OCI-LY3 (cell line): ENCODE measurements at regions not wholly inside any gene's neighbourhood (a gene's known extent, or its start where the extent isn't known, plus 50 kb on each side); places are given as distances from the start of the nearest gene placed in this dataset.

Experiments
- H2AFZ ChIP-seq: fragments of 200-600, 300-600 bp; shearing (Covaris generic); 2 replicates; pipeline ENCODE4 v1.6.0; 2014; ENCODE audit warnings: antibody characterized with exemption, low read depth, low read length
- H3K27ac ChIP-seq: fragments of 200-600, 300-600 bp; sonication (generic); 2 replicates; pipeline ENCODE4 v1.5.1; 2014; ENCODE audit warnings: mild to moderate bottlenecking, low read length, moderate library complexity, mixed read lengths
- H3K27me3 ChIP-seq: fragments of 200-600, 300-600 bp; sonication (generic); 2 replicates; pipeline ENCODE4 v1.6.1; 2014; ENCODE audit warnings: low read depth, low read length, mixed read lengths
- H3K36me3 ChIP-seq: fragments of 200-600, 300-600 bp; sonication (generic); replicated peaks from 2 replicates; pipeline ENCODE3; 2014; ENCODE audit warnings: low read depth, low read length, mixed read lengths
- H3K4me1 ChIP-seq: fragments of 300-600, 200-600 bp; sonication (generic); 2 replicates; pipeline ENCODE4 v1.6.1; 2014; ENCODE audit warnings: low read length, mixed read lengths
- H3K4me2 ChIP-seq: fragments of 200-600, 300-600 bp; sonication (generic); 2 replicates; pipeline ENCODE4 v1.6.1; 2014; ENCODE audit warnings: low read length, mixed read lengths
- H3K4me3 ChIP-seq: fragments of 300-600, 200-600 bp; sonication (generic); 2 replicates; pipeline ENCODE4 v1.5.1; 2014; ENCODE audit warnings: antibody characterized with exemption, mild to moderate bottlenecking, low read length, moderate library complexity
- H3K79me2 ChIP-seq: fragments of 300-600, 200-600 bp; shearing (Covaris generic); 2 replicates; pipeline ENCODE4 v1.6.1; 2014; ENCODE audit warnings: mild to moderate bottlenecking, low read length, mixed read lengths
- H3K9ac ChIP-seq: fragments of 300-600, 200-600 bp; shearing (Covaris generic); 2 replicates; pipeline ENCODE4 v1.6.0; 2014; ENCODE audit warnings: mild to moderate bottlenecking, low read length, moderate library complexity
- H3K9me3 ChIP-seq: fragments of 200-600, 300-600 bp; shearing (Covaris generic); 2 replicates; pipeline ENCODE4 v1.6.1; 2014; ENCODE audit warnings: low read length, mixed read lengths; ENCODE audit not compliant: insufficient read depth
- H4K20me1 ChIP-seq: fragments of 200-600, 300-600 bp; sonication (generic); 2 replicates; pipeline ENCODE4 v1.6.1; 2016; ENCODE audit warnings: low read length, mixed read lengths; ENCODE audit not compliant: insufficient read depth
- EZH2phosphoT487 ChIP-seq: fragments of 200-600 bp; shearing (Covaris generic); IDR thresholded peaks from 2 replicates; pipeline ENCODE4 v1.6.1; 2018; ENCODE audit warnings: antibody characterized with exemption, mixed run types, low read depth
- TF ChIP-seq, protein P1 (sequence below): fragments of 200-600, 300-600 bp; sonication (generic); IDR thresholded peaks from 2 replicates; pipeline ENCODE4 v1.5.1; 2014; ENCODE audit warnings: antibody characterized with exemption, low read length, low read depth

DNA sequence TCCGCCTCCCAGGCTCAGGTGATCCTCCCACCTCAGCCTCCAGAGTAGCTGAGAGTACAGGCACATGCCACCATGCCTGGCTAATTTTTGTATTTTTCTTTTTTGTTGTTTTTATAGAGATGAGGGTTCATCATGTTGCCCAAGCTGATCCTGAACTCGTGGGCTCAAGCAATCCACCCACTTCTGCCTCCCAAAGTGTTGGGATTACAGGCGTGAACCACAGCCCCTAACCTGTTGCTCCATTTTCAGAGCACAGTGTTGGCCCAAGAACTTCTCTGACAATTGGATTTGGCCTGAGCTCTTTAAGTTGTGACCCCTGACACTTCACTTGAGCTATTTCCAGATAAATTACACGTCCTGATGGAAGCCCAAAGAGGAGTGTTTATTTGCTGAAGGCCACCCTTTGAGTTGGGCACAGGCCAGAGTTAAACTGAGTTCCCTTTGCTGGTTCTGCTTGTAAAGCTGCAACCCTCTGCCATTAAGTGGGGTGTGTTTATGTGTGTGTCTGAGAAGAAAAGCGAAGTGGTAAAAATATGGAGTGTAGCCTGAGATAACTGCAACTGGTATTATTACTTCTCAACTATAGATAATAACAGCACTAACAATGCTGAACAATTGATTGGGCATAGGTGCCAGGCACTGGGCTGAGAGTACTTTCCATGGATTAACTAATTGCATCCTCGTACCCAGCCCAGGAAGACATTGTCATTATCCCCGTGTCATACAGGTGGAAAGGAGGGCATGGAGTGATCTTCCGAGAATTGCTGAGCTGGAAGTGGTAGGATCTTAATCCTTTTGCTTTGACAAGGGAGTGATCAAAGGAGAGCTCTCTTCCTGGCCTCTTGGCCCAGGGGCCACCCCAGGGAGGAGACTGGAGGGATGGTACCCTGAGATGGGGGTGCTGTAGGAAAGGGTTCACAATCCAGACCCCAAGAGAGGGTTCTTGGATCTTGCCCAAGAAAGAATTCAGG, 91.5 kb upstream of the PROK2 start:
- no peaks in the 10 kb centered on the region for H3K79me2 ChIP-seq
- no peak overlapping the region for H3K9ac ChIP-seq
- no peaks in the 10 kb centered on the region for H3K36me3 ChIP-seq
- H3K27ac ChIP-seq: no peak overlapping the region
- H3K27me3 ChIP-seq: peaks cover 91% of the 10 kb centered on the region
- no peaks in the 10 kb centered on the region for H3K9me3 ChIP-seq
- H4K20me1 ChIP-seq: peaks cover 29% of the 10 kb centered on the region
- no peak for TF ChIP-seq EZH2phosphoT487
- TF ChIP-seq, protein P1, sequence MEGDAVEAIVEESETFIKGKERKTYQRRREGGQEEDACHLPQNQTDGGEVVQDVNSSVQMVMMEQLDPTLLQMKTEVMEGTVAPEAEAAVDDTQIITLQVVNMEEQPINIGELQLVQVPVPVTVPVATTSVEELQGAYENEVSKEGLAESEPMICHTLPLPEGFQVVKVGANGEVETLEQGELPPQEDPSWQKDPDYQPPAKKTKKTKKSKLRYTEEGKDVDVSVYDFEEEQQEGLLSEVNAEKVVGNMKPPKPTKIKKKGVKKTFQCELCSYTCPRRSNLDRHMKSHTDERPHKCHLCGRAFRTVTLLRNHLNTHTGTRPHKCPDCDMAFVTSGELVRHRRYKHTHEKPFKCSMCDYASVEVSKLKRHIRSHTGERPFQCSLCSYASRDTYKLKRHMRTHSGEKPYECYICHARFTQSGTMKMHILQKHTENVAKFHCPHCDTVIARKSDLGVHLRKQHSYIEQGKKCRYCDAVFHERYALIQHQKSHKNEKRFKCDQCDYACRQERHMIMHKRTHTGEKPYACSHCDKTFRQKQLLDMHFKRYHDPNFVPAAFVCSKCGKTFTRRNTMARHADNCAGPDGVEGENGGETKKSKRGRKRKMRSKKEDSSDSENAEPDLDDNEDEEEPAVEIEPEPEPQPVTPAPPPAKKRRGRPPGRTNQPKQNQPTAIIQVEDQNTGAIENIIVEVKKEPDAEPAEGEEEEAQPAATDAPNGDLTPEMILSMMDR: no peak
- H3K4me1 ChIP-seq: peaks cover 7% of the 10 kb centered on the region
- H3K4me3 ChIP-seq: no peak overlapping the region
- H2AFZ ChIP-seq: no peak overlapping the region
- no peak overlapping the region for H3K4me2 ChIP-seq

DNA sequence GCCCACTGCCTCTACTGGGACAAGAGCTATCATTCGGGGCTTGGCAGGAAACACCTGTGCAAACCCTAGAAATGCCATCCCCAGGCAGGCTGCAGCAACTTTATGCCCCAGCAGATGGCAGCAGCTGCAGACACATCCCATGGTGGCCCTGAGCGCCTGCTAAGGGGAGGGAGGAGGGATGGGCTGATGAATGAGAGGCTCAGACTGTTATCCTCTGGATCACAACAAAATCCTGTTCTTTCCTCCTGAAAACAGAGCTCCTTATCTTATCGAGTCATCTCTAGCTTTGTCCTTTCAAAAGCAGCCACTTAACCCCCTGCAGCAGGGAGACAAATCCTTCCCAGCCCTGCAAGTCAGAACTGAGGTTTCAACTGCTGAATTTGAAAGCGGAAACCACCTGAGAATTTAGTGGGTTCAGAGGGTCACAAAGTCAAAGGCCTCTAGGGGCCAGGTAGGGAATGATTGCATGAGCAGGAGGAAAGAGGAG, 90.6 kb upstream of the PROK2 start:
- Histone ChIP-seq H3K9ac (no peak overlapping the region), H3K27me3 (peaks cover 87% of the 10 kb centered on the region), H2AFZ (no peak overlapping the region), H3K4me3 (no peak overlapping the region), H3K9me3 (no peaks in the 10 kb centered on the region), H3K27ac (no peak overlapping the region), H3K79me2 (no peaks in the 10 kb centered on the region), H4K20me1 (peaks cover 25% of the 10 kb centered on the region), H3K36me3 (no peaks in the 10 kb centered on the region), H3K4me2 (no peak overlapping the region), H3K4me1 (peaks cover 7% of the 10 kb centered on the region)
- TF ChIP-seq, protein P1: peak; percentile 91
- no peak for TF ChIP-seq EZH2phosphoT487

GRCh38 chr3:71874618-71875017, 89.7 kb upstream of the PROK2 start:
- peaks cover 7% of the 10 kb centered on the region for H3K4me1 ChIP-seq
- peaks cover 89% of the 10 kb centered on the region for H3K27me3 ChIP-seq
- TF ChIP-seq, protein P1: no peak
- no peak for TF ChIP-seq EZH2phosphoT487
- H3K27ac ChIP-seq: no peak overlapping the region
- no peak overlapping the region for H3K9ac ChIP-seq
- no peak overlapping the region for H3K4me3 ChIP-seq
- no peaks in the 10 kb centered on the region for H3K9me3 ChIP-seq
- H3K36me3 ChIP-seq: no peaks in the 10 kb centered on the region
- H3K79me2 ChIP-seq: no peaks in the 10 kb centered on the region
- H4K20me1 ChIP-seq: peaks cover 25% of the 10 kb centered on the region
- H2AFZ ChIP-seq: no peak overlapping the region
- H3K4me2 ChIP-seq: no peak overlapping the region

DNA sequence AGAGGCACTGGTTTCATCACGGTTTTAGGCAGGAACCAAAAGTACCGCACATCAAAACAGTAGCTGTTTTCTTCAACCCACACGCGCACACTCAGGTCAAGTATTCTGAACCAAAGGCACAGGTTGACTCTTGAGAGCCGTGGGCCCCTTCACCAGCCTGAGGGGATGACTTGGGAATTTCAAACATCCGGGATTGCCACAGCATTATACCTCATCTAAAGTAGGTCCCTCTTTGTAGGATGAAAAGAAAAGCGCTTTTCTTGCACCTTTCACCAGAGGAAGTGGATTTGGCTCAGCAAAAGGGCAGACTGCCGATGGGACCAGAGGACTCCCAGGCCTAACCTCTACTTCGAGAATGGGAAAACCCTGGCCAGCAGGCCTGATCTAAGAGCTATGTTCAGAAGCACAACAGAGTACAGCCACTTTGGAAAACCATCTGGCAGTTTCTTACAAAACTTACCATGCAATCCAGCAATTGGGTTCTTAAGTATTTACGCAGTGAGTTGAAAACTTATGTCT, 88.2 kb upstream of the PROK2 start:
- Histone ChIP-seq H3K9me3 (no peaks in the 10 kb centered on the region), H3K4me2 (0 out of 2 replicates have a peak overlapping the region, but pooled peaks have one; percentile 3), H2AFZ (no peak overlapping the region), H3K79me2 (no peaks in the 10 kb centered on the region), H3K27ac (no peak overlapping the region), H3K4me1 (peaks cover 7% of the 10 kb centered on the region), H3K27me3 (peaks cover 89% of the 10 kb centered on the region), H4K20me1 (peaks cover 19% of the 10 kb centered on the region), H3K9ac (no peak overlapping the region), H3K4me3 (no peak overlapping the region), H3K36me3 (no peaks in the 10 kb centered on the region)
- TF ChIP-seq, protein P1: no peak
- TF ChIP-seq EZH2phosphoT487: no peak
